ENCODE measurements at regions not wholly inside any gene's neighbourhood (a gene's known extent, or its start where the extent isn't known, plus 50 kb on each side); places are given as distances from the start of the nearest gene placed in this dataset.

DNA sequence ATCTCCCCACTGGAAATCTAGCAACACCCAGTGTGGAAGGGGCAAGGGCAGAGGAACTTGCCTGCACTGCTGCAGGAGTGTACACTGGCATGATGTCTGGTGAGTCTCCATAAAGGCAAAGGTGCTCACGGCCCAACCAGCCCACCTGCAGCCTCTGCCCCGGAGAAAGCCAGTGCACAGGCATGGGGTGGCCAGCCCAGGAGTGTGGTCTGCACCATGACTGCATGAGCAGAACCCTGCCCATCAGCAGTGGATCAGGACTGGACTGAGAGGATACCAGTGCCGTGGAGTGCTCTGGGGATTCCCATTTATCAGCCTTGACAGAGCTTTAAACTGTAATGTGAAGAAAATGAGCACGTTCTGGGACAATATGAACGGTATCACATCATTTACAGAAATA lies 342.6 kb upstream of the HS6ST1 start:
- no peak for DNase-seq (ENCODE audit: extremely low read depth in 1 of 4, low spot score in 3 of 4)
- no peak overlapping the region for H3K27ac ChIP-seq (ENCODE audit: extremely low read depth, low read depth, low read length)
- H3K36me3 ChIP-seq (ENCODE audit: control insufficient read depth, insufficient read depth, low read length) = no peaks in the 10 kb centered on the region
- no peak for TF ChIP-seq CSDE1 (IDR thresholded peaks at IDR 0.05)
- no peak for TF ChIP-seq ZNF589 (CRISPR knock-in tag; IDR thresholded peaks at IDR 0.05; ENCODE audit: low read depth)
- TF ChIP-seq SMARCC2 (IDR thresholded peaks at IDR 0.05; ENCODE audit: low read depth) = no peak
- no peak for TF ChIP-seq SREBF2 (CRISPR knock-in tag; IDR thresholded peaks at IDR 0.05)
- TF ChIP-seq MCM7 (IDR thresholded peaks at IDR 0.05) = no peak
- TF ChIP-seq TCF3 (CRISPR knock-in tag; IDR thresholded peaks at IDR 0.05) = no peak
- no peak for TF ChIP-seq STAT5A (IDR thresholded peaks at IDR 0.05; ENCODE audit: borderline replicate concordance, low read length)
- TF ChIP-seq BDP1 (IDR thresholded peaks at IDR 0.05; ENCODE audit: insufficient read depth, insufficient read length) = no peak
- no peak for TF ChIP-seq SMAD4 (CRISPR knock-in tag; conservative IDR thresholded peaks at IDR 0.05)
- no peak for TF ChIP-seq SREBF1 (IDR thresholded peaks at IDR 0.05; ENCODE audit: borderline replicate concordance, low read depth, low read length)
- TF ChIP-seq, protein P1, sequence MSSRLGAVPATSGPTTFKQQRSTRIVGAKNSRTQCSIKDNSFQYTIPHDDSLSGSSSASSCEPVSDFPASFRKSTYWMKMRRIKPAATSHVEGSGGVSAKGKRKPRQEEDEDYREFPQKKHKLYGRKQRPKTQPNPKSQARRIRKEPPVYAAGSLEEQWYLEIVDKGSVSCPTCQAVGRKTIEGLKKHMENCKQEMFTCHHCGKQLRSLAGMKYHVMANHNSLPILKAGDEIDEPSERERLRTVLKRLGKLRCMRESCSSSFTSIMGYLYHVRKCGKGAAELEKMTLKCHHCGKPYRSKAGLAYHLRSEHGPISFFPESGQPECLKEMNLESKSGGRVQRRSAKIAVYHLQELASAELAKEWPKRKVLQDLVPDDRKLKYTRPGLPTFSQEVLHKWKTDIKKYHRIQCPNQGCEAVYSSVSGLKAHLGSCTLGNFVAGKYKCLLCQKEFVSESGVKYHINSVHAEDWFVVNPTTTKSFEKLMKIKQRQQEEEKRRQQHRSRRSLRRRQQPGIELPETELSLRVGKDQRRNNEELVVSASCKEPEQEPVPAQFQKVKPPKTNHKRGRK (tag; IDR thresholded peaks at IDR 0.05) = no peak
- TF ChIP-seq JUND (IDR thresholded peaks at IDR 0.05; ENCODE audit: borderline replicate concordance, low read depth, low read length) = no peak
- TF ChIP-seq JUND (tag; IDR thresholded peaks at IDR 0.05; ENCODE audit: borderline replicate concordance, low read depth, low read length) = no peak
- no peak for TF ChIP-seq NFIC (IDR thresholded peaks at IDR 0.05)
- TF ChIP-seq ZNF41 (CRISPR knock-in tag; conservative IDR thresholded peaks at IDR 0.05) = no peak
- TF ChIP-seq ZNF384 (IDR thresholded peaks at IDR 0.05; ENCODE audit: low read depth, low read length) = no peak
- TF ChIP-seq MEIS2 (IDR thresholded peaks at IDR 0.05; ENCODE audit: partially characterized antibody) = no peak
- no peak for TF ChIP-seq RBM25 (IDR thresholded peaks at IDR 0.05; ENCODE audit: low read depth, low read length, severe bottlenecking)
- TF ChIP-seq, protein P2, sequence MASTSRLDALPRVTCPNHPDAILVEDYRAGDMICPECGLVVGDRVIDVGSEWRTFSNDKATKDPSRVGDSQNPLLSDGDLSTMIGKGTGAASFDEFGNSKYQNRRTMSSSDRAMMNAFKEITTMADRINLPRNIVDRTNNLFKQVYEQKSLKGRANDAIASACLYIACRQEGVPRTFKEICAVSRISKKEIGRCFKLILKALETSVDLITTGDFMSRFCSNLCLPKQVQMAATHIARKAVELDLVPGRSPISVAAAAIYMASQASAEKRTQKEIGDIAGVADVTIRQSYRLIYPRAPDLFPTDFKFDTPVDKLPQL (IDR thresholded peaks at IDR 0.05; ENCODE audit: extremely low read depth, insufficient read length) = no peak
- no peak for TF ChIP-seq HDGF (IDR thresholded peaks at IDR 0.05)
- intact Hi-C loops (cut with micrococcal nuclease) = no loop called here
- FAIRE-seq = no peak
- 4% methylated on average over 5 of the region's 5 CpGs for WGBS (ENCODE audit: insufficient coverage, low coverage, missing lambda C conversion rate)
- no peak overlapping the region for H2AFZ ChIP-seq (ENCODE audit: low read depth, low read length)
- H4K20me1 ChIP-seq (replicated peaks; ENCODE audit: control insufficient read depth, insufficient read depth, low read length) = no peaks in the 10 kb centered on the region
- no peaks in the 10 kb centered on the region for H3K79me2 ChIP-seq (ENCODE audit: control insufficient read depth, insufficient read depth, low read length)
- no peaks in the 10 kb centered on the region for H3K9me1 ChIP-seq (ENCODE audit: control insufficient read depth, insufficient read depth, low read length)
- no peak overlapping the region for H3K4me3 ChIP-seq
- ATAC-seq = no peak
- in situ Hi-C loops (cut with MboI) = no loop called here
- ChIA-PET CTCF (ENCODE audit: low intra/inter-chr PET ratio) (no interaction called here), POLR2A (no interaction called here)
- peaks cover 2 to 26% of the 10 kb centered on the region in 2 experiments; a peak in 3 of 5 replicates for H3K27me3 ChIP-seq (ENCODE audit: control insufficient read depth in 2 of 2, insufficient read depth in 2 of 2, low read length in 2 of 2)
- H3K4me2 ChIP-seq (ENCODE audit: insufficient read depth, low read length) = no peak overlapping the region
- no TSS peak for BruUV-seq (replicated peaks)
- no peaks in the 10 kb centered on the region for H3K9me3 ChIP-seq (replicated peaks; ENCODE audit: control insufficient read depth, insufficient read depth, low read depth, low read length)
- H3K9ac ChIP-seq (ENCODE audit: insufficient read depth in 1 of 2, low read depth in 2 of 2, low read length in 2 of 2) = no peak overlapping the region
- H3K4me1 ChIP-seq (replicated peaks in 1 of 2; ENCODE audit: control insufficient read depth in 2 of 2, insufficient read depth in 2 of 2, low read length in 2 of 2) = no peaks in the 10 kb centered on the region
